ENCODE measurements at regions not wholly inside any gene's neighbourhood (a gene's known extent, or its start where the extent isn't known, plus 50 kb on each side); places are given as distances from the start of the nearest gene placed in this dataset.
"Not testable (repeated sequence)": the region's sequence is repeated elsewhere in the genome, so short reads cannot be mapped to it uniquely, and the experiment has no call there.

- no peak overlapping the region for H3K4me3 ChIP-seq
- WGBS = 95% methylated on average over 8 of the region's 8 CpGs
- TF ChIP-seq CTCF (IDR thresholded peaks at IDR 0.05) = no peak
- TF ChIP-seq POLR2AphosphoS5 (IDR thresholded peaks at IDR 0.05) = no peak
- TF ChIP-seq POLR2A (IDR thresholded peaks at IDR 0.05; ENCODE audit: low read depth) = no peak
- TF ChIP-seq EP300 (IDR thresholded peaks at IDR 0.05) = no peak
- H3K4me1 ChIP-seq = peaks cover 0 to 13% (median 10%) of the 10 kb centered on the region in 4 donors
- no peaks in the 10 kb centered on the region for H3K27me3 ChIP-seq
- DNase-seq (ENCODE audit: extremely low spot score) = peak; percentile 72
- H3K36me3 ChIP-seq = no peaks in the 10 kb centered on the region
- intact Hi-C loops (cut with DNase I) = no loop called here
- no peak overlapping the region for H3K27ac ChIP-seq (replicated peaks in 1 of 4)
- H3K9me3 ChIP-seq = no peaks in the 10 kb centered on the region
Observed at GRCh38 chr13:109940637-109941036, 154.3 kb upstream of the IRS2 start.

GRCh38 chr13:109939838-109940237 is 153.5 kb upstream of the IRS2 start:
- DNase-seq (ENCODE audit: extremely low spot score) = no peak
- no peaks in the 10 kb centered on the region for H3K27me3 ChIP-seq
- 99% methylated on average over 9 of the region's 10 CpGs for WGBS
- no peak for TF ChIP-seq EP300 (IDR thresholded peaks at IDR 0.05)
- no peak for TF ChIP-seq POLR2A (IDR thresholded peaks at IDR 0.05; ENCODE audit: low read depth)
- TF ChIP-seq CTCF (IDR thresholded peaks at IDR 0.05) = no peak
- no peak for TF ChIP-seq POLR2AphosphoS5 (IDR thresholded peaks at IDR 0.05)
- no peaks in the 10 kb centered on the region for H3K9me3 ChIP-seq
- peaks cover 0 to 13% (median 10%) of the 10 kb centered on the region in 4 donors for H3K4me1 ChIP-seq
- no peak overlapping the region for H3K27ac ChIP-seq (replicated peaks in 1 of 4)
- H3K36me3 ChIP-seq = no peaks in the 10 kb centered on the region
- no peak overlapping the region for H3K4me3 ChIP-seq
- intact Hi-C loops (cut with DNase I) = no loop called here

GRCh38 chr13:109939180-109939579 is 152.8 kb upstream of the IRS2 start:
- WGBS = 100% methylated on average over 2 of the region's 2 CpGs
- TF ChIP-seq POLR2AphosphoS5 (IDR thresholded peaks at IDR 0.05) (no peak), CTCF (IDR thresholded peaks at IDR 0.05) (no peak), POLR2A (IDR thresholded peaks at IDR 0.05; ENCODE audit: low read depth) (no peak), EP300 (IDR thresholded peaks at IDR 0.05) (no peak)
- intact Hi-C loops (cut with DNase I) = no loop called here
- no peaks in the 10 kb centered on the region for H3K36me3 ChIP-seq
- peak overlapping the region in 2 of 4 donors; percentile 1 to 58 for H3K27ac ChIP-seq (replicated peaks in 1 of 4)
- DNase-seq (ENCODE audit: extremely low spot score) = no peak
- peaks cover 0 to 13% (median 10%) of the 10 kb centered on the region in 4 donors for H3K4me1 ChIP-seq
- no peak overlapping the region for H3K4me3 ChIP-seq
- no peaks in the 10 kb centered on the region for H3K27me3 ChIP-seq
- no peaks in the 10 kb centered on the region for H3K9me3 ChIP-seq

- peak overlapping the region; percentile 1 to 58 (median 34) for H3K27ac ChIP-seq (replicated peaks in 1 of 4)
- no peaks in the 10 kb centered on the region for H3K9me3 ChIP-seq
- intact Hi-C loops (cut with DNase I) = no loop called here
- peak; percentile 75 for DNase-seq (ENCODE audit: extremely low spot score)
- peaks cover 0 to 13% (median 10%) of the 10 kb centered on the region in 4 donors for H3K4me1 ChIP-seq
- TF ChIP-seq POLR2AphosphoS5 (IDR thresholded peaks at IDR 0.05) (peak in 1 of 2 donors; percentile 42), CTCF (IDR thresholded peaks at IDR 0.05) (no peak)
- H3K4me3 ChIP-seq = no peak overlapping the region
- 70% methylated on average over 10 of the region's 10 CpGs for WGBS
- H3K36me3 ChIP-seq = no peaks in the 10 kb centered on the region
- H3K27me3 ChIP-seq = no peaks in the 10 kb centered on the region
Observed at GRCh38 chr13:109938255-109938936, 152.0 kb upstream of the IRS2 start.

- DNase-seq (ENCODE audit: extremely low spot score); H3K27ac ChIP-seq (replicated peaks in 1 of 4); H3K9me3 ChIP-seq; H3K4me3 ChIP-seq; H3K27me3 ChIP-seq; intact Hi-C loops (cut with DNase I); H3K36me3 ChIP-seq: not testable (repeated sequence)
- peaks cover 0 to 13% (median 10%) of the 10 kb centered on the region in 4 donors for H3K4me1 ChIP-seq
- WGBS = 93% methylated on average over 5 of the region's 5 CpGs
Observed at GRCh38 chr13:109934520-109934919, 148.1 kb upstream of the IRS2 start.
